GM13976 (cell line): ENCODE measurements at regions not wholly inside any gene's neighbourhood (a gene's known extent, or its start where the extent isn't known, plus 50 kb on each side); places are given as distances from the start of the nearest gene placed in this dataset.

Experiments used
- DNase-seq: peaks from one replicate; pipeline ENCODE4 v3.0.0; 2012; ENCODE audit warnings: low spot score
- in situ Hi-C: fragments of 300-500 bp; cut with MboI; formaldehyde crosslinking; loops from one replicate; pipeline ENCODE4 v1.12.0; 2022; ENCODE audit warnings: low sequenced_read_pairs, mixed read lengths, inconsistent platforms; ENCODE audit not compliant: unreplicated experiment
- TF ChIP-seq, protein P1 (sequence below): IDR thresholded peaks from 2 replicates; pipeline ENCODE4 v1.5.1; 2012; ENCODE audit warnings: borderline replicate concordance, mild to moderate bottlenecking; ENCODE audit not compliant: insufficient read depth; ENCODE audit errors: extremely low read depth, missing control alignments, control extremely low read depth

DNA sequence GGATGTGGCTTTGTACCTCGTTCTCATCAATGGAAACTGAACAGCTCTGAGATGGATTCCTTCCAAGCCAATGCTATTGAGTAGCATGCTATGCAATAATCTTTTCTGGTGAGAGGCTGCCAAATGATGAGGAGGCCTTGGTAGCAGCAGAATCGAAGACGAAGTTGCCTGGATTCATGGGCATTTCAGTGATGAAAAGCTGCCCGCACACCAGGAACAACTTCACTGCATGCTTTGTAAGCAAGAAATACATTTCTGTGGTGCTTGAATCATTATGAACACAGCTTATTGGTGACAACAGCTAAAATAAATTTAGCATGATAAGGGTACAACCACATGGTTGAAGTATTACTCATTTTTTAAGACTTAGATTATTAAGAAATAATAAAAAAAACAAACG is 246.8 kb upstream of the ROBO1 start:
- in situ Hi-C loops, result no loop called here
- TF ChIP-seq, protein P1, sequence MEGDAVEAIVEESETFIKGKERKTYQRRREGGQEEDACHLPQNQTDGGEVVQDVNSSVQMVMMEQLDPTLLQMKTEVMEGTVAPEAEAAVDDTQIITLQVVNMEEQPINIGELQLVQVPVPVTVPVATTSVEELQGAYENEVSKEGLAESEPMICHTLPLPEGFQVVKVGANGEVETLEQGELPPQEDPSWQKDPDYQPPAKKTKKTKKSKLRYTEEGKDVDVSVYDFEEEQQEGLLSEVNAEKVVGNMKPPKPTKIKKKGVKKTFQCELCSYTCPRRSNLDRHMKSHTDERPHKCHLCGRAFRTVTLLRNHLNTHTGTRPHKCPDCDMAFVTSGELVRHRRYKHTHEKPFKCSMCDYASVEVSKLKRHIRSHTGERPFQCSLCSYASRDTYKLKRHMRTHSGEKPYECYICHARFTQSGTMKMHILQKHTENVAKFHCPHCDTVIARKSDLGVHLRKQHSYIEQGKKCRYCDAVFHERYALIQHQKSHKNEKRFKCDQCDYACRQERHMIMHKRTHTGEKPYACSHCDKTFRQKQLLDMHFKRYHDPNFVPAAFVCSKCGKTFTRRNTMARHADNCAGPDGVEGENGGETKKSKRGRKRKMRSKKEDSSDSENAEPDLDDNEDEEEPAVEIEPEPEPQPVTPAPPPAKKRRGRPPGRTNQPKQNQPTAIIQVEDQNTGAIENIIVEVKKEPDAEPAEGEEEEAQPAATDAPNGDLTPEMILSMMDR, result no peak
- no peak for DNase-seq

DNA sequence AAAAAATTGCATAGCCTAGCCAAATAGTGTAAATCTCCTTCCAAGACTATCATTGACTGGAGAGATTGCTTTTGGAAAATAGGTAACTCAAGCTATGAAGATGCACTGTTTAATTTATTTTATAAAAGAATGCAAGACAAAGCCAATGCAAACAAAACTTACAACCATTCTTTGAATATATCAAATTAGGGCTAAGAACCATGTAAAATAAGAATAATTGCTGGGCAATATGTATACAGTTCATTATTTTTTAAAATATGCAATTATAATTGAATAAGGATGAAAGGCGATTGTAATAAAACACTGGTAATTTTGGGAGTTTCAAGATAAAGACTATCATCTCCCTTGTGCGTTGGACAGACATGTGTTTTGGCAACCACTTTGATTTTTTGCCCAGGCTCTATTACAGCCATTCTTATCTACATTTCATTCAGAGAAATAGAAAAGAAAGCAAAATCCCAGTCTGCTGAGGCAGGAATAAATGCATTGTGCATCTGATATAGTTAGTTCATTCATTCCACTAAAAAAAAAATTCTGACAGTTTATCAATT is 242.3 kb upstream of the ROBO1 start:
- no peak for DNase-seq
- TF ChIP-seq, protein P1, result no peak
- in situ Hi-C loops, result no loop called here

DNA sequence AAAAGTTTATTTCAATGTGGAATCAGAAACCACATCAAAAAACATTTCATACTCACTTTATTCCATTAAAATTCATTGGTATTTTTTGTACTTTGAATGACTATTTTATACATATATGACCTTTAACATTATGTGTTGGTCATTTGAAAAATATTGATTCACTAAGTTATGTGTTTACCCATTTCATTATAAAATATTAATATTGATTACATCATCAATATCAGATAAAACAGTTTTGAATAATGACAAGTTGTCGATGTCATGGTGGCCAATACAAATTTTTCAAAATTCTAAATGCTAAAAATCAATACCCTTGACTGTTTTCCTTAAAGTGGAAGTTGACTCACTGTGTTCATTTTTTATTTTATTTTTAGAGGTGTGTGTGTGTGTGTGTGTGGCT is 239.7 kb upstream of the ROBO1 start:
- no peak for DNase-seq
- TF ChIP-seq, protein P1, result no peak
- in situ Hi-C loops, result no loop called here

DNA sequence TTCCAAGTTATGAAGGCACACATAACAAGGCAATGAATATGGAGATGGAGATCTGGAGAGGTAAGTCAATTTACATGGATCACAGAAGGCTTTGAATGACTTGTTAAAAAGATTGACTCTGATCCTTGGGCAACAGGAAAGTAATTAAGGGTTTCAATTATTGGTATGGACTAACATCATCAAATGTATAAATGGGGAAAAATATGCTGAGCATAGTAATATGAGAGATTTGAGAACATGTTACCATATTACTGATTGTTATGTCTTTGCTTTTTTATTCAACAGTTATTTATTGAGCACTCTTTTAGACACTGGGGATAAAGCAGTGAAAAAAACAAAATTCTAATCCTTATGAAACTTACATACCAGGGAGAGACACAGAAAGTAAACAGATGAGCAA is 238.5 kb upstream of the ROBO1 start:
- TF ChIP-seq, protein P1, result no peak
- in situ Hi-C loops, result no loop called here
- no peak for DNase-seq

DNA sequence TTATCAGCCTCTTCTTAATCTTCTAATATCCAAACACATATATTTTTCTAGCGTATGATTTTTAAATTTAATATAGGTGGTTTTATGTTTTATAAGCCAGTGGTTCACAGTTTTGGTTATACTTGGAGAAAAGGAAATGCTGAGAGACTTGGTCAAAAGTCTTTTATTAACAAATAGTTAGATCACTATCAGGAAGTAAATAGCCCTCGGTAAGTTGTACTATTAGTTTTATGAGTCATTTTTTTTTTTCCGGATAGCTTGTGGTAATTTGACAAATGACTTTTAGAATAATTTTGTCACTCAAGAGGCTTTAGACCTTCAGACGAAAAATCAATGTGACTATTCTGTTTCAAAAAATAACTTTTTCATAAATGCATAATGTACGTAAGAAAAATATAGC is 232.2 kb upstream of the ROBO1 start:
- in situ Hi-C loops, result no loop called here
- TF ChIP-seq, protein P1, result no peak
- DNase-seq, result no peak

DNA sequence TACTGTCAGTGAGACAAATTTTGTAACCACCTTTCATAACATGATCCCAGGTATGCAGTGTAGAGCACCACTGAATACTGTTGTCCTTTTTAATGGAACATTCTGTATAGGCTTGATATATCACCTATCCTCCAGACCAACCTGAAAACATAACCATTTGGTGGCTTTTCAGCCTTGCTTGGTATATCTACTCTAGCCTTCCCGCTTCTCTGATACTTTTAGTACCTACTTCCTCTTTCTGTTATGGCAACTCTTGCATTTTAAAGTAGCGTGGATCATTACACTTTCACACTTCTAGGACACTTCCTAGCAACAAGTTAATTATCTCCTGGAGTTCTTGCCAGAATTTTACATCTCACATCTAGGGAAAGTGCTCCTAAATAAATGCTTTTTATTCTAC is 226.6 kb upstream of the ROBO1 start:
- TF ChIP-seq, protein P1, result no peak

DNA sequence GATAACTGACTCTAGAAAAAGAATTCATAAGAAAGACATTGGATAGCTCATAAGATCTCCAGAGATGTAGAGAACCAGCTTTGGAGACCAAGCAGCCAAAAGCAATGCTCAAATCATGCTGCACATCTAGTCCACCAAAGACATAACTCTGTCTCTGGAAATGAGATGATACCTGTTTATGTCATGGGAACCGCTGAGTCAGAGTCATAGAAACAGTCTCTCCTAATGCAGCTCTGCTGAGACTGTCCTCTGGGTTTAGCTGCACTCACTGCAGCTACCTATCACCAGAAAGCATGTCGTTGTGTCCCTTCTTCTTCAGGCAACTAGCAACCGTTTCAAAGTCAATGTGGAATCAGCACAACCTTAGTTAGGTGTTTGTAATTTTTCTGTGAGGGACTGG is 218.5 kb upstream of the ROBO1 start:
- no peak for DNase-seq
- in situ Hi-C loops, result no loop called here
- TF ChIP-seq, protein P1, result no peak

More for the DNA sequence above, 226.6 kb upstream of the ROBO1 start:
- DNase-seq, result no peak
- in situ Hi-C loops, result no loop called here
